T-helper 17 cell (primary cell): ENCODE measurements at regions not wholly inside any gene's neighbourhood (a gene's known extent, or its start where the extent isn't known, plus 50 kb on each side); places are given as distances from the start of the nearest gene placed in this dataset.

Experiments used
- ATAC-seq: fragments of 150-1000 bp; cut with Tn5 transposase; 2 replicates; pipeline ENCODE4 v1.10.0; 2021; ENCODE audit warnings: mild to moderate bottlenecking, moderate library complexity
- DNase-seq, 3 donors: peaks; one replicate each; pipeline versions ENCODE4 v3.0.0 to v3.0.0-alpha.2; 2020 to 2021
- H3K9me3 ChIP-seq: one replicate; pipeline ENCODE4 v1.7.0; 2013; ENCODE audit warnings: low read length, mild to moderate bottlenecking; ENCODE audit not compliant: control insufficient read depth, poor library complexity, severe bottlenecking
- H3K27ac Mint-ChIP-seq: one replicate; pipeline ENCODE4 v1.8.0; 2022; ENCODE audit warnings: mild to moderate bottlenecking, moderate library complexity, mixed read lengths
- H3K27me3 Mint-ChIP-seq: one replicate; pipeline ENCODE4 v1.8.0; 2022; ENCODE audit warnings: mixed read lengths
- H3K36me3 Mint-ChIP-seq: one replicate; pipeline ENCODE4 v1.8.0; 2022; ENCODE audit warnings: low read depth, mixed read lengths
- H3K4me1 Mint-ChIP-seq: one replicate; pipeline ENCODE4 v1.8.0; 2022; ENCODE audit warnings: mild to moderate bottlenecking, mixed read lengths
- H3K4me3 Mint-ChIP-seq: one replicate; pipeline ENCODE4 v1.8.0; 2022; ENCODE audit warnings: mild to moderate bottlenecking, moderate library complexity, mixed read lengths

GRCh38 chr13:106151056-106151699, 384.3 kb downstream of the EFNB2 start:
- no peak overlapping the region for H3K27ac Mint-ChIP-seq
- H3K4me1 Mint-ChIP-seq: no peaks in the 10 kb centered on the region
- H3K4me3 Mint-ChIP-seq: no peak overlapping the region
- DNase-seq (no peak), ATAC-seq (no peak)
- no peaks in the 10 kb centered on the region for H3K27me3 Mint-ChIP-seq
- no peaks in the 10 kb centered on the region for H3K36me3 Mint-ChIP-seq
- H3K9me3 ChIP-seq: no peaks in the 10 kb centered on the region

GRCh38 chr13:106145997-106146864, 389.2 kb downstream of the EFNB2 start:
- Mint-ChIP-seq H3K4me1 (no peaks in the 10 kb centered on the region), H3K27ac (no peak overlapping the region), H3K36me3 (no peaks in the 10 kb centered on the region), H3K4me3 (no peak overlapping the region), H3K27me3 (no peaks in the 10 kb centered on the region)
- H3K9me3 ChIP-seq: no peaks in the 10 kb centered on the region
- ATAC-seq: no peak
- DNase-seq: no peak

DNA sequence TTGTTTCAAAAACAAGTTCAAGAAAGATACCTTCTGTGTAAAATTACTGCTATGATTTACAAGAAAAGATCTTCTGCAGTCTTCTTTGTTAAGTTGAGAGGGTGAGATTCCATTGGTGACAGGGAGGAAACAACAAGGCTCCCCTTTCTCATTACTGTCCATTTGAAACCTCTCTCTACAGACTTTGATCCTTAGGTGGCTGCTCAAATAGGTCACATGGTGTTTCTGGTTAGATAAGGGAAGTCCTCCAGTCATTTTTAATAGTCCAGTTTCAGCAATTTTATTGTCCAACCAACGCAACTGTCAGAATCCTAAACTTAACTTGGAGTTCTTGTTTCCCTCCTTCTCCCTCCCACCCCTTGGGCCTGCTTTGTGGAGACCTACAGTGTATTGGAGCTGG, 390.4 kb downstream of the EFNB2 start:
- no peak for DNase-seq
- ATAC-seq: no peak
- H3K4me3 Mint-ChIP-seq: no peak overlapping the region
- H3K27me3 Mint-ChIP-seq: no peaks in the 10 kb centered on the region
- H3K36me3 Mint-ChIP-seq: no peaks in the 10 kb centered on the region
- H3K4me1 Mint-ChIP-seq: no peaks in the 10 kb centered on the region
- no peak overlapping the region for H3K27ac Mint-ChIP-seq
- no peaks in the 10 kb centered on the region for H3K9me3 ChIP-seq

DNA sequence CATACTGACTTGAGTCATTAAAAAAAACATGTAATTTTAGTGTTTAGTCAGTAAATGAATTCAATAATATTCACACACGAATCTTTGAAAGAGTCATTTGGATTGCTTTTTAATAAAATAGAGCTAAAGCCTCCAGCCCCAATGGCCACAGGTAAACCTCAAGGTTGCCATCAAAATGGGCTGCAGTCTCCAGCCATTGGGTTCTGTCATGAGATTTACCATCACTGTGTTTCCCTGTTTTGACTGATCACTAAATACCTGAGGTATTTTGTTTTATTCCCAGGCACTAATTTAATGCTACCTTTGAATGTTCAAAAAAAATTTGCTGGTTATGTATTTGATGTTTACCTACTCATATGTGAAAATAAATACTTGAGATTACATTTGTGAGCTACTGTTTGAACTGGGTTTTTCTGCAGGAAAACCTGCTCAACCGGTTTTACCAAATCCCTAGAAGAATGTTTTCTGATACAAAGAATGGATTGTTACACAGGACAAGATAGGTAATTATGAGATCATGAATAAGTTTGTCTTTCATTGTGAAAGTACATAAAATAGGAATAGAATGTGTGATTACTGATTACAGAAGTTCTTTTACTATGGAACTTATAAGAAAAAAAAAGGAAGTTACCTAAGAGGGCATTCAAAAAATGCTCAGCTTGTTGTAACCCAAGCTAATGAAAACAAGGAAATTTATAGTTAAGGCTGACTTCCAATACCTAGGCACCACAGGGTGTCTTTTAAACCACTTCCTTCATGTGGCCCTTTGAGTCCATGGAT, 391.3 kb downstream of the EFNB2 start:
- H3K4me1 Mint-ChIP-seq: no peaks in the 10 kb centered on the region
- ATAC-seq: no peak
- H3K4me3 Mint-ChIP-seq: no peak overlapping the region
- H3K36me3 Mint-ChIP-seq: no peaks in the 10 kb centered on the region
- H3K27ac Mint-ChIP-seq: no peak overlapping the region
- no peaks in the 10 kb centered on the region for H3K9me3 ChIP-seq
- H3K27me3 Mint-ChIP-seq: peaks cover 6% of the 10 kb centered on the region
- no peak for DNase-seq

GRCh38 chr13:106143392-106143791, 392.1 kb downstream of the EFNB2 start:
- no peaks in the 10 kb centered on the region for H3K9me3 ChIP-seq
- Mint-ChIP-seq H3K27ac (no peak overlapping the region), H3K4me3 (no peak overlapping the region), H3K27me3 (peaks cover 6% of the 10 kb centered on the region), H3K4me1 (no peaks in the 10 kb centered on the region), H3K36me3 (no peaks in the 10 kb centered on the region)
- ATAC-seq: no peak
- DNase-seq: no peak

- ATAC-seq (no peak), DNase-seq (no peak)
- Mint-ChIP-seq H3K4me1 (no peaks in the 10 kb centered on the region), H3K4me3 (no peak overlapping the region), H3K27me3 (peaks cover 6% of the 10 kb centered on the region), H3K27ac (no peak overlapping the region), H3K36me3 (no peaks in the 10 kb centered on the region)
- no peaks in the 10 kb centered on the region for H3K9me3 ChIP-seq
Measured at GRCh38 chr13:106140476-106140875, 395.0 kb downstream of the EFNB2 start.

DNA sequence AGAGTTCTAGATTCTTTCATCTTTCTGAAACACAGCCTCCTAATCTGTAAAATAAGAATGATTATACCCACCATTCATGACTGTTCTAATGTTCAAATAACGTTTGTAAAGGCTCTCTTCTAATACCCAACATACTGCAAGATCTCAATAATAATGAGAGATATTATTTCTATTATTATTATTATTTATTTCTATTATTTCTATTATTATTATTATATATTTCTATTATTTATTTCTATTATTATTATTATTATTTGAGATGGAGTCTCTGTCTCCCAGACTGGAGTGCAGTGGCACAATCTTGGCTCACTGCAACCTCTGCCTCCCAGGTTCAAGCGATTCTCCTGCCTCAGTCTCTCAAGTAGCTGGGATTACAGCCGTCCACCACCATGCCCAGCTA, 395.5 kb downstream of the EFNB2 start:
- H3K36me3 Mint-ChIP-seq: no peaks in the 10 kb centered on the region
- no peak overlapping the region for H3K4me3 Mint-ChIP-seq
- no peak overlapping the region for H3K27ac Mint-ChIP-seq
- DNase-seq (no peak), ATAC-seq (no peak)
- peaks cover 6% of the 10 kb centered on the region for H3K27me3 Mint-ChIP-seq
- H3K4me1 Mint-ChIP-seq: no peaks in the 10 kb centered on the region
- no peaks in the 10 kb centered on the region for H3K9me3 ChIP-seq

GRCh38 chr13:106139377-106139776, 396.1 kb downstream of the EFNB2 start:
- Mint-ChIP-seq H3K36me3 (no peaks in the 10 kb centered on the region), H3K4me1 (no peaks in the 10 kb centered on the region), H3K27ac (no peak overlapping the region), H3K27me3 (peaks cover 6% of the 10 kb centered on the region), H3K4me3 (no peak overlapping the region)
- no peaks in the 10 kb centered on the region for H3K9me3 ChIP-seq
- ATAC-seq: no peak
- no peak for DNase-seq

DNA sequence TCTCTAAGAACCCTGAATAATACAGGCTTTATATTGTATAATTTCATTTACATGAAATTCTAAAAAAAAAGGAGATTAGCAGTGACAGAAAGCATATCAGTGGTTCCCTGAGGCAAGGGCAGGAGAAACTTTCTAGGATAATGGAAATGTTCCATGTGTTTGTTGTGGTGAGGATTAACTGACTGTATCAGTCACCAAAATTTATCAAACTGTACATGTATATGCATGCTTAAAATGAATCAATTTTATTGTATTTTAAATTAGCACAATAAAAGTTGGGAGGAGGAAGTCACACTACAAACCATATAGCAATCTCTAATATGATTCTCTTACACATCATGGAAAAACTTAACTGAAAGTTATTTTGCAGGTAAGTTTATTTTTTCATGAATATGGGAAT, 396.8 kb downstream of the EFNB2 start:
- H3K9me3 ChIP-seq: no peaks in the 10 kb centered on the region
- Mint-ChIP-seq H3K36me3 (no peaks in the 10 kb centered on the region), H3K27me3 (peaks cover 6% of the 10 kb centered on the region), H3K4me3 (no peak overlapping the region), H3K27ac (no peak overlapping the region), H3K4me1 (no peaks in the 10 kb centered on the region)
- ATAC-seq (no peak), DNase-seq (no peak)

DNA sequence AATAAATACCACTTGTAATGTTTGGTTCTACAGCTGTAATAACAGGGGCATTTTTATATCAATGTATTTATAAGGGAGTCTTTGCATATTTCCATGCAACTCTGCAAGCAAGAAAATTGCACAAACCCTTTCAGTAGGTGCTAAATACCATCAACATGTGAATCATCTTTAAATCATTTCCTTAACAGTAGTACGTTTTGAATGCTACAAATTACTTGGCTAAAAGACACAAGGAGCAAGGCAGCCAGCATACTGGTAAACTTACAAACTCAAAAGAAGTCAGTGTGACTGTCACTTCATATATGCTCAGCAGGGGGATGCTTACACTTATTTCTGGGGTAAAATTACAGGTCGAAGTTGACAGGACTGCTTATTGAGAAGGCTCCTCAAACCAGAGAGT, 402.4 kb downstream of the EFNB2 start:
- Mint-ChIP-seq H3K4me1 (no peaks in the 10 kb centered on the region), H3K27ac (no peak overlapping the region), H3K36me3 (no peaks in the 10 kb centered on the region), H3K4me3 (no peak overlapping the region), H3K27me3 (no peaks in the 10 kb centered on the region)
- no peaks in the 10 kb centered on the region for H3K9me3 ChIP-seq
- ATAC-seq (no peak), DNase-seq (no peak)

- H3K27me3 Mint-ChIP-seq: no peaks in the 10 kb centered on the region
- no peaks in the 10 kb centered on the region for H3K4me1 Mint-ChIP-seq
- H3K4me3 Mint-ChIP-seq: no peak overlapping the region
- no peak for DNase-seq
- H3K36me3 Mint-ChIP-seq: no peaks in the 10 kb centered on the region
- ATAC-seq: no peak
- no peak overlapping the region for H3K27ac Mint-ChIP-seq
- no peaks in the 10 kb centered on the region for H3K9me3 ChIP-seq
Measured at GRCh38 chr13:106132216-106132615, 403.2 kb downstream of the EFNB2 start.

GRCh38 chr13:106129993-106130392, 405.5 kb downstream of the EFNB2 start:
- ATAC-seq (no peak), DNase-seq (no peak)
- Mint-ChIP-seq H3K4me1 (no peaks in the 10 kb centered on the region), H3K27ac (no peak overlapping the region), H3K27me3 (no peaks in the 10 kb centered on the region), H3K36me3 (no peaks in the 10 kb centered on the region), H3K4me3 (no peak overlapping the region)
- H3K9me3 ChIP-seq: no peaks in the 10 kb centered on the region

GRCh38 chr13:106129273-106129672, 406.2 kb downstream of the EFNB2 start:
- ATAC-seq: no peak
- no peak overlapping the region for H3K4me3 Mint-ChIP-seq

More at GRCh38 chr13:106129273-106129672, 406.2 kb downstream of the EFNB2 start:
- Mint-ChIP-seq H3K4me1 (no peaks in the 10 kb centered on the region), H3K36me3 (no peaks in the 10 kb centered on the region), H3K27me3 (no peaks in the 10 kb centered on the region), H3K27ac (no peak overlapping the region)
- no peak for DNase-seq
- no peaks in the 10 kb centered on the region for H3K9me3 ChIP-seq
